ENCODE measurements at regions not wholly inside any gene's neighbourhood (a gene's known extent, or its start where the extent isn't known, plus 50 kb on each side); places are given as distances from the start of the nearest gene placed in this dataset.
A peak's percentile ranks its signal among the peaks of the same experiment; 100 is the strongest.
"Not testable (repeated sequence)": the region's sequence is repeated elsewhere in the genome, so short reads cannot be mapped to it uniquely, and the experiment has no call there.

- TF ChIP-seq CTCF (IDR thresholded peaks at IDR 0.05; ENCODE audit: low read depth, low read length) = no peak
- no peak overlapping the region for H3K4me3 ChIP-seq (replicated peaks in 1 of 2; ENCODE audit: low read depth in 2 of 2, low read length in 2 of 2)
- no peak for DNase-seq (ENCODE audit: low read depth in 2 of 2)
Observed at GRCh38 chr12:68984796-68985573, 52.0 kb upstream of the CPM start.

GRCh38 chr12:68997526-68997925 lies 64.6 kb upstream of the CPM start:
- H3K4me3 ChIP-seq (replicated peaks in 1 of 2; ENCODE audit: low read depth in 2 of 2, low read length in 2 of 2); DNase-seq (ENCODE audit: low read depth in 2 of 2): not testable (repeated sequence)

GRCh38 chr12:68998041-68998440 lies 65.1 kb upstream of the CPM start:
- TF ChIP-seq CTCF (IDR thresholded peaks at IDR 0.05; ENCODE audit: low read depth, low read length) = no peak
- no peak overlapping the region for H3K4me3 ChIP-seq (replicated peaks in 1 of 2; ENCODE audit: low read depth in 2 of 2, low read length in 2 of 2)
- DNase-seq (ENCODE audit: low read depth in 2 of 2) = no peak

GRCh38 chr12:69000074-69000473 lies 67.1 kb upstream of the CPM start:
- no peak overlapping the region for H3K4me3 ChIP-seq (replicated peaks in 1 of 2; ENCODE audit: low read depth in 2 of 2, low read length in 2 of 2)
- peak in 1 of 2 donors; percentile 33 for DNase-seq (ENCODE audit: low read depth in 2 of 2)
- TF ChIP-seq CTCF (IDR thresholded peaks at IDR 0.05; ENCODE audit: low read depth, low read length) = no peak

GRCh38 chr12:69000540-69001243 lies 67.7 kb upstream of the CPM start:
- TF ChIP-seq CTCF (IDR thresholded peaks at IDR 0.05; ENCODE audit: low read depth, low read length) = no peak
- H3K4me3 ChIP-seq (replicated peaks in 1 of 2; ENCODE audit: low read depth in 2 of 2, low read length in 2 of 2) = no peak overlapping the region
- DNase-seq (ENCODE audit: low read depth in 2 of 2) = peak in 1 of 2 donors; percentile 47

- TF ChIP-seq CTCF (IDR thresholded peaks at IDR 0.05; ENCODE audit: low read depth, low read length) = no peak
- H3K4me3 ChIP-seq (replicated peaks in 1 of 2; ENCODE audit: low read depth in 2 of 2, low read length in 2 of 2) = no peak overlapping the region
- DNase-seq (ENCODE audit: low read depth in 2 of 2) = no peak
Observed at GRCh38 chr12:69001251-69001650, 68.3 kb upstream of the CPM start.

GRCh38 chr12:69002969-69003368 lies 70.0 kb upstream of the CPM start:
- DNase-seq (ENCODE audit: low read depth in 2 of 2) = no peak
- no peak overlapping the region for H3K4me3 ChIP-seq (replicated peaks in 1 of 2; ENCODE audit: low read depth in 2 of 2, low read length in 2 of 2)
- TF ChIP-seq CTCF (IDR thresholded peaks at IDR 0.05; ENCODE audit: low read depth, low read length) = no peak
